HK-2 (cell line): ENCODE measurements at regions not wholly inside any gene's neighbourhood (a gene's known extent, or its start where the extent isn't known, plus 50 kb on each side); places are given as distances from the start of the nearest gene placed in this dataset.
"Not testable (repeated sequence)": the region's sequence is repeated elsewhere in the genome, so short reads cannot be mapped to it uniquely, and the experiment has no call there.

Source experiments
- DNase-seq: peaks from one replicate; pipeline ENCODE4 v3.0.0-alpha.2; 2018; ENCODE audit not compliant: unreplicated experiment

- no peak for DNase-seq
These were observed 770.1 kb upstream of the PCDH20 start for GRCh38 chr13:62185631-62186255.

GRCh38 chr13:62176051-62176450 lies 760.4 kb upstream of the PCDH20 start:
- DNase-seq, result no peak

GRCh38 chr13:62173958-62174357 lies 758.3 kb upstream of the PCDH20 start:
- DNase-seq, result no peak

- no peak for DNase-seq
These were observed 756.0 kb upstream of the PCDH20 start for GRCh38 chr13:62171697-62172096.

- DNase-seq, result no peak
These were observed 753.2 kb upstream of the PCDH20 start for GRCh38 chr13:62168891-62169290.

- DNase-seq, result no peak
These were observed 752.1 kb upstream of the PCDH20 start for GRCh38 chr13:62167650-62168172.

- DNase-seq, result no peak
These were observed 747.2 kb upstream of the PCDH20 start for GRCh38 chr13:62162860-62163259.

- DNase-seq, result no peak
These were observed 742.9 kb upstream of the PCDH20 start for GRCh38 chr13:62158520-62158919.

- DNase-seq, result not testable (repeated sequence)
These were observed 736.1 kb upstream of the PCDH20 start for GRCh38 chr13:62151724-62152123.

GRCh38 chr13:62142048-62142447 lies 726.4 kb upstream of the PCDH20 start:
- DNase-seq, result no peak

GRCh38 chr13:62139597-62139996 lies 723.9 kb upstream of the PCDH20 start:
- DNase-seq, result no peak

GRCh38 chr13:62137629-62138405 lies 722.2 kb upstream of the PCDH20 start:
- DNase-seq, result no peak

GRCh38 chr13:62131604-62132003 lies 716.0 kb upstream of the PCDH20 start:
- DNase-seq, result no peak

- DNase-seq, result no peak
These were observed 714.7 kb upstream of the PCDH20 start for GRCh38 chr13:62130062-62130970.

- DNase-seq, result no peak
These were observed 713.4 kb upstream of the PCDH20 start for GRCh38 chr13:62129000-62129551.

GRCh38 chr13:62126400-62126799 lies 710.8 kb upstream of the PCDH20 start:
- DNase-seq, result no peak

GRCh38 chr13:62125451-62125850 lies 709.8 kb upstream of the PCDH20 start:
- no peak for DNase-seq

GRCh38 chr13:62123409-62123808 lies 707.8 kb upstream of the PCDH20 start:
- DNase-seq, result no peak

GRCh38 chr13:62122434-62122833 lies 706.8 kb upstream of the PCDH20 start:
- no peak for DNase-seq

- no peak for DNase-seq
These were observed 704.4 kb upstream of the PCDH20 start for GRCh38 chr13:62119739-62120700.

- no peak for DNase-seq
These were observed 700.2 kb upstream of the PCDH20 start for GRCh38 chr13:62115831-62116230.
